ENCODE measurements at regions not wholly inside any gene's neighbourhood (a gene's known extent, or its start where the extent isn't known, plus 50 kb on each side); places are given as distances from the start of the nearest gene placed in this dataset.

GRCh38 chr15:85298941-85299340 is 81.5 kb upstream of the AKAP13 start:
- DNase-seq (ENCODE audit: low spot score in 2 of 2) = no peak
- Mint-ChIP-seq H3K4me3 (no peak overlapping the region), H3K36me3 (ENCODE audit: insufficient read depth) (peaks cover 2% of the 10 kb centered on the region), H3K27ac (ENCODE audit: low read depth) (no peak overlapping the region), H3K27me3 (no peaks in the 10 kb centered on the region), H3K9me3 (no peaks in the 10 kb centered on the region), H3K4me1 (peaks cover 11% of the 10 kb centered on the region)
- no peak for ATAC-seq (replicated peaks; ENCODE audit: extremely low read depth, poor library complexity, severe bottlenecking)

GRCh38 chr15:85302271-85302670 is 78.1 kb upstream of the AKAP13 start:
- Mint-ChIP-seq H3K36me3 (ENCODE audit: insufficient read depth) (no peaks in the 10 kb centered on the region), H3K27me3 (no peaks in the 10 kb centered on the region), H3K4me1 (no peaks in the 10 kb centered on the region), H3K4me3 (no peak overlapping the region), H3K27ac (ENCODE audit: low read depth) (no peak overlapping the region), H3K9me3 (no peaks in the 10 kb centered on the region)
- no peak for ATAC-seq (replicated peaks; ENCODE audit: extremely low read depth, poor library complexity, severe bottlenecking)
- DNase-seq (ENCODE audit: low spot score in 2 of 2) = no peak

GRCh38 chr15:85305050-85305449 is 75.4 kb upstream of the AKAP13 start:
- no peak overlapping the region for H3K4me3 Mint-ChIP-seq
- ATAC-seq (replicated peaks; ENCODE audit: extremely low read depth, poor library complexity, severe bottlenecking) = no peak
- H3K27ac Mint-ChIP-seq (ENCODE audit: low read depth) = no peak overlapping the region
- no peaks in the 10 kb centered on the region for H3K9me3 Mint-ChIP-seq
- H3K27me3 Mint-ChIP-seq = no peaks in the 10 kb centered on the region
- DNase-seq (ENCODE audit: low spot score in 2 of 2) = no peak
- H3K36me3 Mint-ChIP-seq (ENCODE audit: insufficient read depth) = no peaks in the 10 kb centered on the region
- peaks cover 8% of the 10 kb centered on the region for H3K4me1 Mint-ChIP-seq

GRCh38 chr15:85306946-85307686 is 73.3 kb upstream of the AKAP13 start:
- ATAC-seq (replicated peaks; ENCODE audit: extremely low read depth, poor library complexity, severe bottlenecking) (no peak), DNase-seq (ENCODE audit: low spot score in 2 of 2) (no peak)
- no peaks in the 10 kb centered on the region for H3K9me3 Mint-ChIP-seq
- H3K27me3 Mint-ChIP-seq = no peaks in the 10 kb centered on the region
- no peaks in the 10 kb centered on the region for H3K36me3 Mint-ChIP-seq (ENCODE audit: insufficient read depth)
- H3K27ac Mint-ChIP-seq (ENCODE audit: low read depth) = no peak overlapping the region
- H3K4me1 Mint-ChIP-seq = peaks cover 8% of the 10 kb centered on the region
- no peak overlapping the region for H3K4me3 Mint-ChIP-seq

- Mint-ChIP-seq H3K27me3 (no peaks in the 10 kb centered on the region), H3K9me3 (no peaks in the 10 kb centered on the region), H3K4me3 (no peak overlapping the region), H3K27ac (ENCODE audit: low read depth) (no peak overlapping the region), H3K4me1 (peaks cover 12% of the 10 kb centered on the region), H3K36me3 (ENCODE audit: insufficient read depth) (no peaks in the 10 kb centered on the region)
- DNase-seq (ENCODE audit: low spot score in 2 of 2) (no peak), ATAC-seq (replicated peaks; ENCODE audit: extremely low read depth, poor library complexity, severe bottlenecking) (no peak)
Observed at GRCh38 chr15:85307687-85308045, 72.7 kb upstream of the AKAP13 start.

GRCh38 chr15:85311647-85312046 is 68.8 kb upstream of the AKAP13 start:
- Mint-ChIP-seq H3K9me3 (no peaks in the 10 kb centered on the region), H3K27me3 (no peaks in the 10 kb centered on the region), H3K4me1 (peaks cover 34% of the 10 kb centered on the region), H3K4me3 (no peak overlapping the region), H3K27ac (ENCODE audit: low read depth) (no peak overlapping the region), H3K36me3 (ENCODE audit: insufficient read depth) (no peaks in the 10 kb centered on the region)
- no peak for DNase-seq (ENCODE audit: low spot score in 2 of 2)
- ATAC-seq (replicated peaks; ENCODE audit: extremely low read depth, poor library complexity, severe bottlenecking) = no peak

- no peak overlapping the region for H3K27ac Mint-ChIP-seq (ENCODE audit: low read depth)
- H3K27me3 Mint-ChIP-seq = no peaks in the 10 kb centered on the region
- H3K4me1 Mint-ChIP-seq = peaks cover 40% of the 10 kb centered on the region
- no peak overlapping the region for H3K4me3 Mint-ChIP-seq
- H3K36me3 Mint-ChIP-seq (ENCODE audit: insufficient read depth) = no peaks in the 10 kb centered on the region
- peak; percentile 45 for ATAC-seq (replicated peaks; ENCODE audit: extremely low read depth, poor library complexity, severe bottlenecking)
- H3K9me3 Mint-ChIP-seq = no peaks in the 10 kb centered on the region
- DNase-seq (ENCODE audit: low spot score in 2 of 2) = no peak
Observed at GRCh38 chr15:85312486-85312885, 67.9 kb upstream of the AKAP13 start.

- Mint-ChIP-seq H3K36me3 (ENCODE audit: insufficient read depth) (no peaks in the 10 kb centered on the region), H3K4me1 (peaks cover 44% of the 10 kb centered on the region), H3K9me3 (no peaks in the 10 kb centered on the region), H3K27me3 (no peaks in the 10 kb centered on the region), H3K4me3 (no peak overlapping the region), H3K27ac (ENCODE audit: low read depth) (no peak overlapping the region)
- DNase-seq (ENCODE audit: low spot score in 2 of 2) (no peak), ATAC-seq (replicated peaks; ENCODE audit: extremely low read depth, poor library complexity, severe bottlenecking) (no peak)
Observed at GRCh38 chr15:85312929-85313331, 67.5 kb upstream of the AKAP13 start.

- H3K4me1 Mint-ChIP-seq = peaks cover 48% of the 10 kb centered on the region
- H3K27ac Mint-ChIP-seq (ENCODE audit: low read depth) = no peak overlapping the region
- H3K4me3 Mint-ChIP-seq = no peak overlapping the region
Observed at GRCh38 chr15:85313339-85313738, 67.1 kb upstream of the AKAP13 start.

GRCh38 chr15:85314146-85314545 is 66.3 kb upstream of the AKAP13 start:
- Mint-ChIP-seq H3K9me3 (no peaks in the 10 kb centered on the region), H3K36me3 (ENCODE audit: insufficient read depth) (no peaks in the 10 kb centered on the region), H3K27me3 (no peaks in the 10 kb centered on the region), H3K4me1 (peaks cover 49% of the 10 kb centered on the region), H3K4me3 (no peak overlapping the region), H3K27ac (ENCODE audit: low read depth) (no peak overlapping the region)
- DNase-seq (ENCODE audit: low spot score in 2 of 2) = no peak
- ATAC-seq (replicated peaks; ENCODE audit: extremely low read depth, poor library complexity, severe bottlenecking) = no peak

More at GRCh38 chr15:85313339-85313738, 67.1 kb upstream of the AKAP13 start:
- DNase-seq (ENCODE audit: low spot score in 2 of 2) (no peak), ATAC-seq (replicated peaks; ENCODE audit: extremely low read depth, poor library complexity, severe bottlenecking) (no peak)
- H3K9me3 Mint-ChIP-seq = no peaks in the 10 kb centered on the region
- no peaks in the 10 kb centered on the region for H3K27me3 Mint-ChIP-seq
- H3K36me3 Mint-ChIP-seq (ENCODE audit: insufficient read depth) = no peaks in the 10 kb centered on the region

GRCh38 chr15:85314633-85315032 is 65.8 kb upstream of the AKAP13 start:
- no peak overlapping the region for H3K27ac Mint-ChIP-seq (ENCODE audit: low read depth)
- H3K4me1 Mint-ChIP-seq = peaks cover 48% of the 10 kb centered on the region
- DNase-seq (ENCODE audit: low spot score in 2 of 2) (no peak), ATAC-seq (replicated peaks; ENCODE audit: extremely low read depth, poor library complexity, severe bottlenecking) (no peak)
- no peak overlapping the region for H3K4me3 Mint-ChIP-seq
- no peaks in the 10 kb centered on the region for H3K27me3 Mint-ChIP-seq
- no peaks in the 10 kb centered on the region for H3K36me3 Mint-ChIP-seq (ENCODE audit: insufficient read depth)
- no peaks in the 10 kb centered on the region for H3K9me3 Mint-ChIP-seq

GRCh38 chr15:85316244-85316934 is 64.0 kb upstream of the AKAP13 start:
- H3K27ac Mint-ChIP-seq (ENCODE audit: low read depth) = peak overlapping the region; percentile 71
- no peaks in the 10 kb centered on the region for H3K27me3 Mint-ChIP-seq
- DNase-seq (ENCODE audit: low spot score in 2 of 2) (no peak), ATAC-seq (replicated peaks; ENCODE audit: extremely low read depth, poor library complexity, severe bottlenecking) (peak; percentile 34)
- H3K4me3 Mint-ChIP-seq = peak overlapping the region; percentile 11
- no peaks in the 10 kb centered on the region for H3K36me3 Mint-ChIP-seq (ENCODE audit: insufficient read depth)
- peaks cover 48% of the 10 kb centered on the region for H3K4me1 Mint-ChIP-seq
- no peaks in the 10 kb centered on the region for H3K9me3 Mint-ChIP-seq

- Mint-ChIP-seq H3K9me3 (peaks cover 7% of the 10 kb centered on the region), H3K4me1 (peaks cover 39% of the 10 kb centered on the region), H3K4me3 (no peak overlapping the region), H3K27ac (ENCODE audit: low read depth) (peak overlapping the region; percentile 22), H3K27me3 (no peaks in the 10 kb centered on the region), H3K36me3 (ENCODE audit: insufficient read depth) (no peaks in the 10 kb centered on the region)
- ATAC-seq (replicated peaks; ENCODE audit: extremely low read depth, poor library complexity, severe bottlenecking) (peak; percentile 72), DNase-seq (ENCODE audit: low spot score in 2 of 2) (no peak)
Observed at GRCh38 chr15:85318048-85318731, 62.2 kb upstream of the AKAP13 start.

Measured in central memory CD8-positive, alpha-beta T cell (primary cell).